COR-L47 (cell line): ENCODE measurements at regions not wholly inside any gene's neighbourhood (a gene's known extent, or its start where the extent isn't known, plus 50 kb on each side); places are given as distances from the start of the nearest gene placed in this dataset.
A peak's percentile ranks its signal among the peaks of the same experiment; 100 is the strongest.

Source experiments
- DNase-seq: peaks from one replicate; lab custom pipeline; 2025; lab: John Stamatoyannopoulos, UW

DNA sequence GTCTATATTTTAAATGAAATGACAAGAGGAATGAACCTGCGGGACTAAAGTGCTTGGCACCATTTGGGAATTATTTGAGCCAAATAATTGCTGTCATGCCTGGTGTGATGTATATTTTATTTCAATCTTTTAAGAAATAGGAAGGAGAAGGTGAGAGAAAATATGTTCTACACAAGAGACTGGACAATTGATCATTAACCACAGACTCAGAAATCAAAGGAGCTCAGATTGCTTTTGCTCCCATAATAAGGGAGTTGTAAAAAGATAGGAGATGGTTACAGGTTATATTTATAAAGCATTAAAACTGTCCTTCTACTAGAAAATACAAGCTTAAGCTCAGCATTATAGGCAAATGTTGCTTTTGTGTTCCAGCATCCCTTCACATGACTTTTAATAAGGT lies 515.2 kb upstream of the SULF2 start:
- DNase-seq, result no peak

DNA sequence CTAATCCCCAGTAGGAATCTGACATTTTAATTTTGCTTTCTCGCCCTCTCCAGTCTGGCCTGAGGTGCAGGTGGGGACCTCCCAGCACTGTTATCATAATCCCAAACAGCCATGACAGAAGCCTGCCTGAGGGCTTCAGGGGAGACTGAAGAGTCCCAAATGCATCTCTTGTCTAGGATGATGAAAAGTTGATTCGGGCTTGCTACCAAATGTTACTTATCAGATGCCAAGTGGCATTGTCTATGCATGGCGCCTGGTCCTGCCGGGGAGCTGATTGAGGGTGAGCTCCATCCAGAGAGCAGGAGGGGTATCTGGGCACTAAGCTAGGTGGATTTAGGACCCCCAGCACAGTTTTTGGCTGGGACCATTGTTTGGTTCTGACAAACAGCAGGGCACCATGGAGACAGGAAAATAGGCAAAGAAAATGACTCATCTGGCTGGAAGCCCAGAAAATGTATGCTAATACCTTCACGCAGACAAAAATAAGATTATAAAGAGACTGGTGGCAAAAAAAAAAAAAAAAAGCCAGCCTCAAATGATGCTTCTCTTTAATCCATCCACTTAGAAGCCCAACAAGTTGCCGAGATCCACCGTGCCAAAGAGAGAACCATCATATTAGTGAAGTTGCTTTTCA lies 513.7 kb upstream of the SULF2 start:
- peak; percentile 67 for DNase-seq

DNA sequence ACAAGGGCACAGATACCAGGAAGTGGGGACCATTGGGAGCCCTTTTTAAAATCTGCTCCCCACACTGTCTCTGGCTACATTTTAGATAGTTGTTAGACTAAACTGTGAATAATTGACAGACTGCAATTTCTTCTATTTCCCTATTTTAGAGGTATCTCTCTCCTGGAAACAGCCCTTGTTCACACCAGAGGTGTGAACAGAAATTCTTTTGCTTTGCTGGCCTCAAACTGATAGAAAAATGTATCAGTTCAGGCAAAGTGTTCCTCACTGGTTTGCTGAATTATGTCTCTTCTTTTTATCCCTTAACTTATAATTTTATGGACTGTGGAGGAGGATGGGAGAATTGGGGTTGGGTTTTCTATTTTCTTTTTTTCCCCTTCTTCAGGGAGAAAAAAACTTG lies 513.2 kb upstream of the SULF2 start:
- DNase-seq, result no peak

DNA sequence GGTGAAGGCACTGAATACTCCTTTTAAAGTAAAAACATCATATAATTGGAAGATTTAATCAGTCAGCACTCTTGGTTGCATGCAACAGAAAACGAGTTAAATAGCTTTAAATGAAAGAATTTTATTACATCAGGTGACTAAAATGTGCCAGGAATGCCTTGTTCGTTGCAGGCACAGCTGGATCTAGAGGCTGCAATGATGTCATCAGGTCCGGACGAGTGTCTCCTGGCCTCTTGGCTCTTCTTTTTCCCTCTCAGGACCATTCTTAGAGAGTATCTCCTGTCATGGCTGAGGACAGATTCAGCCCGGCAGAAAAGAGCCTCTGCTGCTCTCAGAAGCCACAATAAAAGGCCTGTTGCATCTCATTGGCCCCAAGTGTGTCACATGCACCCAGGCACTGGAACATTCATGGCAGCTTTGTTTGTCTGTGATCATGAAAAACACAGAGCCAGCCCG lies 510.7 kb upstream of the SULF2 start:
- DNase-seq, result no peak

DNA sequence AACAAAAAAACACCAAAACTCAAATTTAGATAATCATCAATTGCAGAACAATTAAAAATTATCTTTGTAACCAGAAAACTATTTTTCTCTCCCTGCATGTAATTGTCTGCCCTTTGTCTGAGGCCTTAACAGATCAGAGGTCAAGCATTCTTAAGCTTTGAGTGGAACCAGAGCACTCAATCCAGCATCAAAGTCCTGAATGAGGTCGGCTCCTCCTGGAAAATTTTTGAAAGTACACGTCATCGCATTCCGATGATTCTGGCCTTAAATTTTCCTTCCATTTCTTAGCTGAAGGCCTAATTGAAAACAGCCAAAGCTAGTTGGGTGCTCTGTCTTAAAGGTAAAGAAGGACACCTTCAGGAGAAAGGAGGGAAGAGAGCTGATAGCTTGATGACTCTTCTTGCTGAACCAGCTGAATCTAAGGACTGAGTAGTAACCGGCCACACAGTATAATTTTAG lies 510.2 kb upstream of the SULF2 start:
- no peak for DNase-seq

DNA sequence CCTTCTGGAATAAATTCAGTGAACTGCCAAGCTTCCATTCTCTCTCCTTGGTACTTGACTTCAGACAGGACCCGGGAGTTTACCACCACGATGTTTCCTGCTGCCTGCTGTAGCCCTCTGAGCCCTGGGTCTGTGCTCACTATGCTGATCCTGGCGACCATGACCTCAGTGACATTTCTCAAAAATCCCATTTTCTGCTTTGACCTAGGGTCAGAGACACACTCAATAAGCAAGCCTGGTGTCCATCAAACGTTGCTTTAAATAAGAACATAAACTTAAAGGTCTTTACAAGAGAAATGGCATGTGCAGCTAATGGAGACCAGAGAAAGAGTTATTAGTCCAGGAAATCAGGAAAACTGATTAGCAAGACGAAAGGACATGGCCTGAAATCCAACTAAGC lies 509.7 kb upstream of the SULF2 start:
- DNase-seq, result no peak

DNA sequence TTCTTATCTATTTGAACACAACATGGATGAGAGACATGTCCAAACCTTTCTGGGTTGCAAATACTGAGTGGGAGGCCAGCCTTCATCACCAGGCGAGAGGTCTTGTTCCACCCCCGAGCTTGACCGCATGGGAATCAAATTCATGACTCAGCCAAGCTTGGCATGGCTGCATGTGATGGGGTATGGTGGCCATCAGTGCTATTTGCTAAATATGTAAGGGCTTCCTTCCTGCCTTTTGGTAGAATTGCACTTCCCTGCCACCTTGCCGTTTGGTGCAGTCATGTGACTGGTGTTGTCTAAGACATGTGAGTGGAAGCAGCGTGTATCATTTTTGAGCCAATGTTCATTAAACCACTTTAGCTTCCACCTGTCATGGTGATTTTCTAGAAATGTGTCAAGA lies 508.9 kb upstream of the SULF2 start:
- no peak for DNase-seq

DNA sequence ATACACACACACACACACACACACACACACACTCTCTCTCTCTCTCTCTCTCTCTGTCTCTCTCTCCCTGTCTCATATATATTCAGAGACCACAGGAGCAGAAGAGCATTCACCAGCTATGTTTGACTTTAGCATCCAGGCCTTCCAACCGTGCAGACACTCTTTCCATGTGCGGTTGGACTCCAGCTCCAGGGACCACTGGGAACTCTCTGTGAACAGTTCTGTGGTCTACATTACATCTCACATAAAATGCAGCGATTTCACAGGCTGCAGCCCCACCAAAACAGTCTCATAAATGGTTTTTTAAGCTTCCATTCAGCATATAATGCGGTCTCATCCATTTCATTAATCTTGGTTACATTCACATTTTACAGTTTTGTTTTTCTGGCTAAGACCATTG lies 508.4 kb upstream of the SULF2 start:
- DNase-seq, result no peak

DNA sequence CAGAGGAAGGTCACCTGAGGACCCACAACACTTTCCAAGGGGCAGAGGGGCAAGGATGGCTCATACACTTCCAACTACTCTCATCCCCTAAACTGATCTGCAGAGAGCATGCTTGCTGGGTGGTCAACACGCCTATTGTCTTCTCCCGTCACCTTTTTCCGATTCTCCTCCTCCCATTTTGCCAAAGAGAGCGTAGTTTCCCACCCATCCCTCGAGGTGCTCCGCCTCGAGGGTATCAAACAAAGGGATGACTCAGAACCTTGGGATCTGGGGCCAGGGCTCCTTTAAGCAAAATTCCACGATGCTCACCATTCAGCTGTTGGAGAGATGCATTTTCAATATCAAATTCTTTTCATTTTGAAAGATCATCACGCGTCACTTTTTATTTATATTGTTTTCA lies 507.5 kb upstream of the SULF2 start:
- no peak for DNase-seq

DNA sequence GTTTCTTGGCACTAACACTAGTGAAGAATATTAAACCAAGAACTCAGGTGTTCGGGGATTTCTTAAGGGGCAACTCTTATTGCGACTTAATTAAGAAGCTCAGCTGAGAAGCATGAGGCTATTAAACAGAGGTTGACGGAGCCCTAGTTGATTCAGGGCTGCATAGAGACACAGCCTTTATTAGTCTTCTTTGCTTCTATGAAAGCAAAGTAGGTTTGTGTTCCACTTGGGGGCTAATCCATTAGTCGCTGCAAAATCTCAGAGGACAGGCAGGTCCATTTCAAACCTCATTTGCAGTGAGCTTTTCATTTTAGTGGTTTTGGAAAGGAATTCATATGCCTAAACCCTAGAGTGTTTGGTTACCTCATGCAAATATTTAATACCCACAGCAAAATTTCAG lies 506.6 kb upstream of the SULF2 start:
- no peak for DNase-seq

DNA sequence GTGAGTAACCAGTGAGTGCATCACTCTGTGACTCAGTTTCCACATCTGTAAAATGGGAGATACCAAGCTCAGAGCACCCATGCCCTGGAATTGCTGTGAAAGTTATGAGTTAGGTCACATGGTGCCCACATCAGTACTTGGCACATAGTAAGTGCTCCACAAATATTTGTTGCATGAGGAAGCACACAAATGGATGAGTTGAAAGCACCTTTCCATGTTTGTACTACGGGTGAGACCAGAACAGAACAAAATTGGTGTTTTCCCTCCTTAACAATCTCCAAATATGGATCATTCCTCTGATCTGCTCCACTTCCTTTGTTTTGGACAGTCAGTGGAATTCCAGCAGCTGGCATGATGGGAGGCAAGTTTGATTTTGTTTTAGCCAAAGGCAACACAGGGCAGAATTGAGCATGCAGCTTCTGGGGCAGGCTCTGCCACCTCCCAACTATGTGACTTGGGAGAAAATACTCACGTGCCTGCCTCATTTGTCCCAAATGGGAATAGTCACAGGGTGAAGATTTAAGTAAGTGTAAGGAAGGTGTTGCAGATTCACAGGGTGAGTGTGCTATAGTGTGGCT lies 503.7 kb upstream of the SULF2 start:
- DNase-seq, result no peak

DNA sequence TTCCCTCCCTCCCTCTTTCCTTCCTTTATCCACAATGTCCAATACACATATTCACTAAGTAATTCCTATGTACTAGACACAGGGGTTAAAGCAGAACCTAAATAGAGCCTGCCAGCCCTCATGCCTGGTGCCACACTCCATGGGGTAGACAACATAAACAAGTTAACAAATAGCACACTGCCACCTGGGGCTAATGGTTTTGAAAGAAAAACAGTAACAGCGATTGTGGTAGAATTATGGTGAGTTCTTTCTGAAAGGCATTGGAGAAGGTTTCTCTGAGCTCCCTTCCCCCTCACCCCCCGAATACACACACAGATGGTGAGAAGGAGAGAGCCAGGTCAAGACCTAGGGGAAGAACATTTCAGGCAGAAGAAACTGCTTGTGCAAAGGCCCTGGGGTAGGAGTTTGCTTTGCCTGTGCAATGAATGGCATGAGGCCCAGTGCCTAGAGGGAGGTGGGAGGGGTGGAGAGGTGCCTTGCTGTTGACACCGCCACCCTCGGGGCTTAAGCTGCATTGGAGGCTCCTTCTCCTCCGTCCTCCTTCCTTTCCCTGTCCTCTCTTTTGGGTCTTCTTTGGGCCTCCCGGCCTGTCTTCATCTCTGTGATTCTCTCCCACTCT lies 502.4 kb upstream of the SULF2 start:
- no peak for DNase-seq

DNA sequence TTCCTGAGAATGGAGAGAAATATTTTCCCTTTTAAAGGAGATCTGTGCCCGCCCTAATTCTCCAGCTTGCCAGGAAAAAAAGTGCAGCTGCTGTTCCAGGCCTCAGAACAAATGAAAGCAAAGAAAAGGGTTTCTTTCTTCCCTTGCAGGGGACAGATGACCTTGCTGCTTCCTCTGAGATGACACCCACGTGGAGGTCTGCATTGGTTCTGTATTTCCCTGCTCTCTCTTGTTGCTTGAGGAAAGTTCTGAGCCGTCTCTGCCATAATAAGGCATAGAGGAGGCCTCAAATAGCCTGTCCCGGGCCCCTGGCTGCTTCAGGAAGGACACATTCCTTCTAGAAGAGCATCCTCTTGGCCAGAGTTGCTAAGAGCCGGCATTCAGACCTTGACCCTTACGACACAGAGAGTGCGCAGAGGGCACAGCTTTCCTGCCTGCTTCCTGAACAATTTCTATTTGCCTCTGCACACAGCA lies 501.8 kb upstream of the SULF2 start:
- DNase-seq, result no peak

DNA sequence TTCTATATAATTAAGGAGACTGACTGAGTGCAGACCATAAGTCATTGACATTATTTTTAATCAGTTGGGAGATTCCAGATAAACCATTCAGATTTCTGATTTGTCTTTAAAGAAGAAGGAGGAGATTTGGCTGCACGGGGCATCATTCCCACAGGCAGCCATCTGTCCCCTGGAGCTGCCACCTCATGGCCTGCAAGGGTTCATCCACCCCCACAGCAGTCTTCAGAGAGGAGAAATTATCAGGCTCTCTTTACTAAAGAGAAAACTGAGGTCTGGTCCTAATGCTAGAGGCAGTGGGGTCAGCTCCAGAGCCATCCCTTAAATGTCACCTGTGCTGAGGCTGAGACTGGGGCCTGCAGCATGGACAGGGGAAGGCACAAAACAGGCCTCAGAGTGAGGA lies 501.3 kb upstream of the SULF2 start:
- no peak for DNase-seq

DNA sequence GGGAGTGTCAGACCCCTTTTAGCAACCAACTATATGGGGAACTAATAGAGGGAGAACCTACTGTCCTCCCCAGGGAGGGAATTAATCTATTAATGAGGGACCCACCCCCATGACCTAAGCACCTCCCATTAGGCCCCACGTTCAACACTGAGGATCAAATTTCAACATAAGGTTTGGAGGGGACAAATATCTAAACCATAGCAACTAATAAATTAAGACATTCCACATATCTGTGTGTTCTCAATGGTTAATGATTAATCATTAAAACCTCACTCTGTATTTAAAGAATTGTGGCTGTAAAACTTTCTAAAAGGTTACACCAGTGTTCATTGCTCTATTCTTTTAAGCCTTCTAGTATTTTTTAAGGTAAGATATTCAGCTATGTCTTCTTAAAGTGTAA lies 500.4 kb upstream of the SULF2 start:
- DNase-seq, result no peak

DNA sequence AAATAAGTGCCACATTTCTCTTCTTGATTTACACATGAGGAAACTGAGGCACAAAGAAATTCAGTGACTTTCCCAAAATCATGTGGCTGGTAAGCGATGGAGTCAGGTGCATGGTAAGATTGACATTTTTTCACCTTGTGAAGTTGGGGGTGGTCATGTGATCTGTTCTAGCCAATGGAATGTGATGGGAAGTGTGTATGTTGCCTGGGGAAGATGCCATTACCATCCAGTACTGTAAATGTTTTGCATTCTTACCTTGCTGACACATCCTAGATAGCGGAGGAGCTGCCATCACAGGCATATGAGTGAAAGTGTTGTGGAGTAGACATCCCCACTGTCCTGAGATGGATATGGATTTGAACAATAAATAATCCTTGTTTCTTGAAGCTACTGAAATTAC lies 499.6 kb upstream of the SULF2 start:
- no peak for DNase-seq

DNA sequence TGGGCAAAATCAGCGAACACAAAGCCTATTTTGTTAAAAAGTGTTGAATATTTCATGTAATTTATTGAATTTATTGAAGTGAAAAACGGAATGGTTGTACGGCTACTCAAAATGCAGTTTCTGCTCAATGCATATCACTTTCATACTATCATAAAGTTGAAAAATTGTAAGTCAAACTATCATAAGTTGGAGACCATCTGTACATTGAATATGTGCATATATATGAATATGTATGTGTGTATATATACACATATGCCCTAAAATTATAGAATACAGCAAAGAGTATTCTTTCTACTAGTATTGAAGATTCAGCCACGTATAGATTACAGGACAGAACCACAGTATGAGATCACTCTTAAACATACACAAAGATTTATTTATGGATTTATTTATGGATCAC lies 499.0 kb upstream of the SULF2 start:
- DNase-seq, result no peak

DNA sequence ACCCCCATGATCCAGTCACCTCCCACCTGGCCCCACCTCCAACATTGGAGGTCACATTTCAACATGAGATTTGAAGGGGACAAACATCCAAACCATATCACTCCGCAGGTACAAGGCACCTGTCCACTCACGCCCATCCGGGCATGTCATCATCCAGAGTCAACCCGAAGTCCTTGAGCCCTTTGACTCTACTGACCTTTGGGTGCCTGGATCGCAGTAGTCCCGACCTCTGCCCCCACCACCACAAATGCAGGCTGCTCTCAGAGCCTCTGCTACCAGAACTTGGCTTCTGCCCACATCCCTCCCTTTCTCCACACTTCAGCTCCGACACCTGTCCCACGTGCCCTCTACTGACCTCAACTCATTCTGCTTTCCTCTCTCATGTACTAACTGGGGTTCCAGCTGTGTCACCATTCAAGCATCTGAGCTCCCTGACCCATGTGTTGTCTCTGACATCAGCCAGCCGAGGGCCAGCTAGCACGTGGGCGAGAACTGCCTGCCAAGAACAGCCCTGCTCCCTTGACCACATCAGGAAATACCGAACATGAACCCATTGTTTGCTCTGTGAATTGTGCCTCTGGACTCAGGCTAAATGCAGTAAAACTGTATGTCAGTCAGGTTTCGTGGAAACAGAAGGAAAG lies 498.3 kb upstream of the SULF2 start:
- DNase-seq, result no peak

DNA sequence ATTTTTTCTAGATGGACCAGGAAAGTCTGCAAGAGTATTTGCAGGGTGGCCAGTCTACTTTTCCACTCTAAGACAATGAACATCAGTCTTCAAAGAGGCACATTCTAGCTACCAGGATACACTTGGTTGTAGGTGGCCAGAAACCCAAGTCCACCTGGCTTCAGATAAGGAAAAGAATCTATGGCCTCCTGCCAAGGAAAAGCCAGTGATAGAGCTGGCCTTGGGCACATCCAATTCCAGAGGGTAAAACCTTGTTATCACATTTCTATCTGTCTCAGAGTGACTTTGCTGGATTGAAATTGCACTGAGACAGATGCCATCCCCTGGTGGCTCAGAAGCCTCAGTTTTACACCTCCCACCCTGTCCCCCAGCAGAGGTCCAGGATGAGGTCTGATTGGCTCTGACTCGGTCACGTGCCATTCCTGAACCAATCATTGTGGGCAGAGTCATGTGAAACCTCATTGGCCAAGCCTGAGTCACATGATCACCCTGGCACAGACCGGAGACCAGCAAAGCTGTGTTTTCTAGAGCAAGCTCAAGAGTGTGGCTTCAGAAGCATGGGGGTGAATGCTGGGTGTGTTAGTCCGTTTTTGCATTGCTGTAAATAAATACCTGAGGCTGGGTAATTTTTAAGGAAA lies 497.4 kb upstream of the SULF2 start:
- no peak for DNase-seq

DNA sequence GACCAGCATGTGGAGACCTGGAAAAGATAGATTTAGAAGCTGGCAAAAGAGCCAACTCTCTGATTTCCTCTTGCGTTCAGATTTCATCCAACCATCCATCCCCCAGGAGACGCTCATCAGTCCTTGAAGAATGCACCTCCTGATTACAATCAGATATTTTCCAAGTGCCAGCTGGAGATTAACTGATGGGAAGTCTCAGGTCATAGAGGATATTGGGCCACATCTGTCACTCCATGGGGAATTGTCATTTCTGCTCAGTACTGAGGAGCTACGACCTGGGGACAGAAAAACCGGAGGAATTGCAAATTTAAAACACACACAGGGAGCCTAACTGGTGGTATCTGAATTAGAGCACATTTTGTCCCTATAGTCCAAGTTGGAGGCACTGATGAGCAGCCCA lies 496.2 kb upstream of the SULF2 start:
- no peak for DNase-seq

DNA sequence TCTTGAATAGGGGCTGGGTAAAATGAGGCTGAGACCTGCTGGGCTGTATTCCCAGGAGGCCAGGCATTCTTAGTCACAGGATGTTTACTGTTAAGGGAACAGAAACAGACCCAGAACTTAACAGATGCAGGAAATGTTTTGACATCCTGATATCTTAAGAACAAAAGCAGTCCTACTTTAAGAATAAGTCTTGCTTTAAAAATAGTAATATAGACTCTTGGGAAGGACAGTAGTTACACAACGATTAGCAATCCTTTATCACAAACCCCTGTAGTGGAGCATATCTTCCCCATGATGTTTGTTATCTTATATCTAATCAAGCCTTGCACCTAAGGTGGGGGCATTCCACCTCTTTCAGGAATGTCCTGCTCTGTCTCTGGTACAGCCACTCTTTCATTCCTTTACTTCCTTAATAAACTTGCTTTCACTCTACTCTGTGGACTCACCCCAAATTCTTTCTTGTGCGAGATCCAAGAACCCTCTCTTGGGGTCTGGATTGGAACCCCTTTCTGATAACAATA lies 493.7 kb upstream of the SULF2 start:
- no peak for DNase-seq

DNA sequence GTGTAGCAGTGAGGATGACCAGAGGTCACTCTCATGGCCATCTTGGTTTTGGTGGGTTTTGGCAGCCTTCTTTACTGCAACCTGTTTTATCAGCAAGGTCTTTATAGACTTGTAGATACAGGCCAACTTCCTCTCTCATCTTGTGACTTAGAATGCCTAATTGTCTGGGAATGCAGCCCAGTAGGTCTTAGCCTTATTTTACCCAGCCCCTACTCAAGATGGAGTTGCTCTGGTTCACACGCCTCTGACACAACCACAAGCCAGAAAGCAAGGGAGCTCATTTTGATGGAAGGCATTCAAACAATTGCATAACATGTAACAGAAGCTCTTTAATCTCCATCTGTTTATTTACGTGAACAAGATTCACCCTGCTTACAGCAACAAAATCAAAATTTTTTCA lies 492.0 kb upstream of the SULF2 start:
- DNase-seq, result no peak

DNA sequence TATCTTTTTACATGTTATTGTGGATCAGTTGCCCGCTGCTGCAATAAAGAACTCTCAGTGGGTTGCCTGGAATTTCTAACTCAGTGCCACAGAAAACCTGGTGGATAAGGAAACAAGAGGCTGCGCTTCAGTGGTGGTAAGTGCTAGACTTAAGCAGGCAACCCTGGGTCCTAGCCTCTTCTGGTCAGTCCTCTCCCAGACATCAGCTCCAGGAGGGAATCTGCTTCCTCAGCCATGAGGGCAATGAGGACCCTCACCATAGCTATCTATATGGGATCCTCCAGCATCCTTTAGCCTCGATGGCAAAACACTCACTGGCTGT lies 490.7 kb upstream of the SULF2 start:
- DNase-seq, result no peak
